ENCODE measurements at regions not wholly inside any gene's neighbourhood (a gene's known extent, or its start where the extent isn't known, plus 50 kb on each side); places are given as distances from the start of the nearest gene placed in this dataset.

GRCh38 chr2:150120326-150120955, 367.0 kb downstream of the RND3 start:
- no peaks in the 10 kb centered on the region for H3K79me2 ChIP-seq (ENCODE audit: control insufficient read depth, insufficient read depth, low read length)
- H3K4me2 ChIP-seq (ENCODE audit: insufficient read depth, low read length) = no peak overlapping the region
- no TSS peak for BruUV-seq (replicated peaks)
- no peak for FAIRE-seq
- no peak overlapping the region for H2AFZ ChIP-seq (ENCODE audit: low read depth, low read length)
- TF ChIP-seq POLR2A (IDR thresholded peaks at IDR 0.05; ENCODE audit: low read depth, low read length) = no peak
- TF ChIP-seq FOS (IDR thresholded peaks at IDR 0.05; ENCODE audit: borderline replicate concordance, insufficient read depth, low read length) = no peak
- no peak for TF ChIP-seq GATA2 (IDR thresholded peaks at IDR 0.05; ENCODE audit: insufficient read depth, insufficient read length, low read depth, low read length)
- TF ChIP-seq JUN (IDR thresholded peaks at IDR 0.05; ENCODE audit: borderline replicate concordance, insufficient read depth, insufficient read length, low read depth) = no peak
- no peak for TF ChIP-seq MYC (IDR thresholded peaks at IDR 0.05; ENCODE audit: low read depth, low read length)
- no peak for TF ChIP-seq POLR2AphosphoS5 (IDR thresholded peaks at IDR 0.05; ENCODE audit: insufficient read depth, low read depth, low read length)
- TF ChIP-seq, protein P1, sequence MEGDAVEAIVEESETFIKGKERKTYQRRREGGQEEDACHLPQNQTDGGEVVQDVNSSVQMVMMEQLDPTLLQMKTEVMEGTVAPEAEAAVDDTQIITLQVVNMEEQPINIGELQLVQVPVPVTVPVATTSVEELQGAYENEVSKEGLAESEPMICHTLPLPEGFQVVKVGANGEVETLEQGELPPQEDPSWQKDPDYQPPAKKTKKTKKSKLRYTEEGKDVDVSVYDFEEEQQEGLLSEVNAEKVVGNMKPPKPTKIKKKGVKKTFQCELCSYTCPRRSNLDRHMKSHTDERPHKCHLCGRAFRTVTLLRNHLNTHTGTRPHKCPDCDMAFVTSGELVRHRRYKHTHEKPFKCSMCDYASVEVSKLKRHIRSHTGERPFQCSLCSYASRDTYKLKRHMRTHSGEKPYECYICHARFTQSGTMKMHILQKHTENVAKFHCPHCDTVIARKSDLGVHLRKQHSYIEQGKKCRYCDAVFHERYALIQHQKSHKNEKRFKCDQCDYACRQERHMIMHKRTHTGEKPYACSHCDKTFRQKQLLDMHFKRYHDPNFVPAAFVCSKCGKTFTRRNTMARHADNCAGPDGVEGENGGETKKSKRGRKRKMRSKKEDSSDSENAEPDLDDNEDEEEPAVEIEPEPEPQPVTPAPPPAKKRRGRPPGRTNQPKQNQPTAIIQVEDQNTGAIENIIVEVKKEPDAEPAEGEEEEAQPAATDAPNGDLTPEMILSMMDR (IDR thresholded peaks at IDR 0.05; ENCODE audit: extremely low read depth in 1 of 2, insufficient read depth in 1 of 2, low read depth in 1 of 2, low read length in 2 of 2) = no peak
- no peak for TF ChIP-seq EZH2 (IDR thresholded peaks at IDR 0.05; ENCODE audit: borderline replicate concordance, low read depth, low read length, severe bottlenecking)
- TF ChIP-seq MAX (IDR thresholded peaks at IDR 0.05; ENCODE audit: insufficient read depth, insufficient read length) = no peak
- H4K20me1 ChIP-seq (replicated peaks; ENCODE audit: control insufficient read depth, extremely low read depth, insufficient read depth, low read length) = no peaks in the 10 kb centered on the region
- no peak for DNase-seq (ENCODE audit: low read depth, low spot score)
- no peaks in the 10 kb centered on the region for H3K4me1 ChIP-seq (ENCODE audit: control insufficient read depth, extremely low read depth, insufficient read depth, low read length)
- CTCF ChIA-PET = interaction anchor here (1.4 kb wide), 1 partner anchor 13 kb away, joined by 3 read pairs; no protein-coding TSS in a partner anchor
- no peak overlapping the region for H3K27ac ChIP-seq (ENCODE audit: insufficient read depth, low read depth, low read length)
- dilution Hi-C loops (cut with MboI; ENCODE audit: extremely low pct_ligation_motif_present, low sequenced_read_pairs) = no loop called here
- no peak overlapping the region for H3K4me3 ChIP-seq (replicated peaks in 1 of 3; ENCODE audit: insufficient read depth in 1 of 3, low read depth in 1 of 3, low read length in 3 of 3)
- POLR2A ChIA-PET = no interaction called here
- H3K27me3 ChIP-seq (ENCODE audit: control insufficient read depth in 2 of 2, insufficient read depth in 2 of 2, low read length in 2 of 2) = no peaks in the 10 kb centered on the region
- H3K9me3 ChIP-seq (replicated peaks; ENCODE audit: control insufficient read depth, insufficient read depth, low read length) = no peaks in the 10 kb centered on the region
- H3K36me3 ChIP-seq (ENCODE audit: control insufficient read depth in 2 of 2, extremely low read depth in 1 of 2, insufficient read depth in 2 of 2, low read length in 2 of 2) = no peaks in the 10 kb centered on the region
- no peak overlapping the region for H3K9ac ChIP-seq (replicated peaks; ENCODE audit: extremely low read depth, insufficient read depth, low read length)
- H3K9me1 ChIP-seq (replicated peaks; ENCODE audit: control insufficient read depth, extremely low read depth, insufficient read depth, low read length) = no peaks in the 10 kb centered on the region
- intact Hi-C loops (cut with micrococcal nuclease) = no loop called here
